HEK293T (cell line): ENCODE measurements at regions not wholly inside any gene's neighbourhood (a gene's known extent, or its start where the extent isn't known, plus 50 kb on each side); places are given as distances from the start of the nearest gene placed in this dataset.

Source experiments
- FOXA1 ChIP-seq: fragments of 450-650 bp; IDR thresholded peaks from 2 replicates; pipeline ENCODE4 v1.6.1; 2016; ENCODE audit warnings: mild to moderate bottlenecking
- NFRKB ChIP-seq: fragments of 450-650 bp; IDR thresholded peaks from 2 replicates; pipeline ENCODE4 v1.6.1; 2016; ENCODE audit warnings: mild to moderate bottlenecking, moderate library complexity
- SP1 ChIP-seq: fragments of 450-650 bp; IDR thresholded peaks from 2 replicates; pipeline ENCODE4 v1.6.1; 2017
- SUZ12 ChIP-seq: fragments of 450-650 bp; IDR thresholded peaks from 2 replicates; pipeline ENCODE4 v1.6.1; 2016; ENCODE audit warnings: mild to moderate bottlenecking

- TF ChIP-seq SUZ12: no peak
- no peak for TF ChIP-seq NFRKB
- TF ChIP-seq SP1: no peak
- no peak for TF ChIP-seq FOXA1
Measured at GRCh38 chr12:25004447-25004846, 55.5 kb upstream of the BCAT1 start.
